Breast epithelium (tissue), 3 donors: ENCODE measurements at regions not wholly inside any gene's neighbourhood (a gene's known extent, or its start where the extent isn't known, plus 50 kb on each side); places are given as distances from the start of the nearest gene placed in this dataset.
"Not testable (repeated sequence)": the region's sequence is repeated elsewhere in the genome, so short reads cannot be mapped to it uniquely, and the experiment has no call there.

Experiments
- CTCF ChIP-seq, 3 donors: fragments of 450-650 bp; IDR thresholded peaks; one replicate each; pipeline ENCODE4 v1.5.1; 2016 to 2017; ENCODE audit warnings: antibody characterized with exemption in 3 of 3, mild to moderate bottlenecking in 3 of 3, moderate library complexity in 3 of 3
- POLR2A ChIP-seq: fragments of 450-650 bp; IDR thresholded peaks from one replicate; pipeline ENCODE4 v1.6.1; 2016; ENCODE audit warnings: antibody characterized with exemption, mild to moderate bottlenecking, moderate library complexity
- POLR2AphosphoS5 ChIP-seq, 3 donors: sonication (generic); formaldehyde crosslinking; IDR thresholded peaks; one replicate each; pipeline ENCODE4 v1.6.1; 2017; ENCODE audit warnings: antibody characterized with exemption in 3 of 3

- not testable (repeated sequence) for TF ChIP-seq POLR2A; CTCF (IDR thresholded peaks at IDR 0.05); POLR2AphosphoS5 (IDR thresholded peaks at IDR 0.05)
Measured at GRCh38 chr5:117533051-117533670, 958.5 kb upstream of the SEMA6A start.
